Muscle of arm (tissue), 1 donor: ENCODE measurements at regions not wholly inside any gene's neighbourhood (a gene's known extent, or its start where the extent isn't known, plus 50 kb on each side); places are given as distances from the start of the nearest gene placed in this dataset.

ENCODE experiments used
- DNase-seq: peaks from one replicate; pipeline ENCODE4 v3.0.0-alpha.2; 2013

DNA sequence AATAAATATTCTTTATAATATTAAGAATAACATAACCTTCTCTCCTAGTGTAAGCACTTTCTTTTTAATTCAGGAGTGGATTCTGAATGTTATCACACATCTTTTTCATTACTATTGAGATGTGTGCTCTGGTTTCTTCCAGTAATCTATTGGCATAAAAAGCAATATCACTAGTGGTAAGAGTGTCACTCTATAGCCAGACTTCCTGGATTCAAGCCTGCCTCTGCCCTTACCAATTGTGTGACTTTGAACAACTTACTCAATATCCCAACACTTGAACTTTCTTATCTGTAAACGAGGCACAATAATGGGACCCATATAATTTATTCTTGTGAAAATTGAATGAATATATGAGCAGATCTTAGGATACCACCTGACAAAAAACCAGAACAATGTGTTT, 71.0 kb downstream of the SEM1 start:
- DNase-seq, result no peak

DNA sequence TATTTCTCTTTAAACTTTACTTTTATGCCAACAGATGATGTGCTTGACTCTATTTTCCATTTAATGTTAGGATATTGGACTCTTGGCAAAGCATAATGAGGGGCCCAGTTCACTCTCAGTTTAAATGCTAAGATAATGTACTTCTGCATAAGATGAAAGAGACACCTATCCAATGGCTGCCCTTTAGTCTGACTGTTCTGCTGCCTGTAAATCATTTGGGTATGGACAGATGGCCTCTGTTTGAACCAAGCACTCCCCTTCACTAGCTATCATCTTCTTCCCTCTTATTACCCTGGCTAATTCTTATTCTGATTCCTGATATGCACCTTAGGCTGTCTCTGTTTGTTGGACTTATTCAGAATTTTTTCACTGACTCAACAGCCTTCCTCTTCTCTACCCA, 72.1 kb downstream of the SEM1 start:
- no peak for DNase-seq

DNA sequence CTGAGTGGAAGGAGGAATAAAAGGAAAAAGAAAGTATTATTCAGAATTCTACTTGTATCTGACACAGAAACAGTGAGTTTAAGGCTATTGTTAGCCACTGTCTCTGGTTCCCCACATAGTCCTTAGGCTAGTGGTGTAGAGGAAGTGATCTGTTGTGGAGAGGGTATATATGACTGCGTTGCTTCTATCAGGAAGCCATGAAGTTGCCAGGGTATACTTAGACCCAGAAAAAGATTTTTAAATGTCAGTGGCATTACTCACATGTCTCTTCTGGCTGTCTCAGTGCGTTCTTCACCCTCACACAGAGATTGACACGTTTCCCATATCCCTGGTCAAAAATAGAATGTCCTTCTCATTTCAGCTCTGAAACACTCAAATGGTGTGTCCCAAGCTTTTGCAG, 72.7 kb downstream of the SEM1 start:
- DNase-seq, result no peak

DNA sequence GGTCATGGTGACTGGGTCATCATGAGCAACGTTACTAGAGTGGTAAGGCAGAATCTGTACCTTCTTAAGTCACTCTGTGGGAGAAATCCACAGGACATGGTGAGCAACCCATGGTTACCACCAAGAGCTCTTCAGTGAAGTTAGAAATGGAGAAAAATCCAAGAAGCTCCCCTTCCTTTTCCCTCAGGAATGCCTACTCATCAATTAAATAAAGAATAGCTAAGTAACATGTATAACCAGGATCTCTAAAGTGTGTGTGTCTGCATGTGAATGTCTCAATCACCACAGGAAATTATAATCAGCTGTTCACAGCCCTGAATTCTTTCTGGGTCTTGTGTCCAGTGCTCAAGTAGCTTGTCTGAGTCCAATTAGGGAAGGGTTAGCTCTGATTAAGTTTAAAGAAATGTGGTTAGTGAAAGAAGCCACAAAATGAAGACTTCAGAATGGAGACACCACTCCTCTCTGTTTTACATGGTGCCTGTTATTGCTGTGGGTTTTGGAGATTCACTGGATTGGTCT, 73.2 kb downstream of the SEM1 start:
- DNase-seq, result no peak

DNA sequence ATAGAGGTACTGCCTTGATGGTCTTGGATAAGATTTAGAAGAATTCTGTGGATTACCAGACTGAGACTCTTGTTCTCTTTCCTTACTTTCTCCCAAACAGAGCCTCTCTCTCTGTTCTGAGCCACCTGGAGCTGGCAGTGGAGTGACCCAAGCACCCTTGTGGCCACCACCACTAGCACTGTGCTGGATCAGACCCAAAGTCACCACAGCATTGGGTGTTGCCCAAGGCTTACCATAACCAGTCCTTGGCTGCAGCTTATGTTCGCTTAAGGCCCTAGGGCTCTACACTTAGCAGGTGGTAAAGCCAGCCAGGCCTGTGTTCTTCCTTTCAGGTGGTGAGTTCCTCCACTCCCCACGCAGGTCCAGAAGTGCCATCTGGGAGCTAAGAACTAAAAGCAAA, 79.8 kb downstream of the SEM1 start:
- DNase-seq, result no peak

DNA sequence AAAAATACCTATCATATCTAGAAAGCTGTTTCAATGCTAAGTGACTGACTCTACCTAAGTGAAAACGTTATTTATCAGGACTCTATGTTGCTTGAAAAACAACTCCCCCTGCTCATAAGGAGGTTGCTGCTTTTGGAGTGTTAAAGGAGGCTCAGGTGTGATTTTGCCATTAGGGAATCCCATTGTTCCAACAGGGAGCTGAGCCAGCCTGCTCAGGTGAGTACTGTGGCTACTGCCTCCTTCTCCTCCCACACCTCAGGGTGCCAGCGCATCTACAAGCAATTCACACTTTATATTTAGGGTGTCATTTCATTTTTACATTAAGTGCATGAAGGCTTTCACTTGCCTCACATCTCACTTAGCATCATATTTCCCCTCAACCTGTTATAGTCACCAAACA, 84.7 kb downstream of the SEM1 start:
- DNase-seq, result no peak

DNA sequence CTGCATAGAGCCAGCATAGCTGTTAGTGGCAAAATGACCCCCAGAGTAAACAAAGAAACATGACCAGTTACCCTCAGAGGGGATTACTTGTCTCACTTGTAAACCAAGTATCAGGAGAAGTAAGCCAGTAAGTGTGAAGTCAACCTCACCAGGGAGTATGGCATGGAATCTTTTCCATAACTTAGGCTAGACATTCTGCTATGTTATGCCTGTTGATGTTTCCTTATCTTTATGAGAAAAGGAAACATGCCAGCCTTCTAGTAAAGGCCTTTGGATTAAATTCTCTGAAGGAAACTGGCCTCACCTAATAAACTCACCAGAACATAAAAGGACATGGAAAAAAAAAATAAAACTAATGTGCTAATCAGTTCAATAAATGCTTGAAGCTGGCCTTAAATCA, 87.7 kb downstream of the SEM1 start:
- no peak for DNase-seq

DNA sequence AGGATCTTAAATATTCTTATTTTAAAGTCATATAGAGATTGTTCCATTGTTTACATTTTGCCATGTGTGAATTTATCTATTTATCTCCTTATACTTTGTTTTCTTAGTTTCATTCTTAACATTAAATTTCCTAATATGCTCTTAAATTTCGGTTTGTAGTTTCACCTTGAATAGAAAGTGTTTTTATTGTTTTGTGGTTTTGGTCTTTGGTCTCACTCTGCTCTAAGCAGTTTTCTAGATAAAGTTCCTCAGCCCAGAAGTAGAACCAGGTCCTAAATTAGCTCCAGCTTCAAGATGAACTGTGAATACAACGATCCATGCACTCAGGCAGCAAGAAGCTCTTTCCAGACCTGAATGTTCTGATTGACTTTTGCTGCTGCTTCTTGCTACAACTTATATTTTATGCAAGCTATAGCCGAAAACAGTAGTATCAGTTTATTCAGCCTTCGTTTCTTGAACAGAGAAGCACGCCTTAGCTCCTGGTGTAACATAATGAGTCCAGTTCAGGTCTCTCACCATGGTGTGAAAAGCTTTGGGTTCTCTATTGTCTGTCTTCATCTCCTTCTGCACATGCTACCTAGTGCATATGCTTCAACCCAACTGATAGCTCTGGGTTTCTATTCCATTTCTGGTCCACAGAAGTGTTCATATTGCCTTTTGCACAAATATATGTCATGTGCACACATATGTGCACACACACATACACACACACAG, 95.3 kb downstream of the SEM1 start:
- DNase-seq, result no peak

DNA sequence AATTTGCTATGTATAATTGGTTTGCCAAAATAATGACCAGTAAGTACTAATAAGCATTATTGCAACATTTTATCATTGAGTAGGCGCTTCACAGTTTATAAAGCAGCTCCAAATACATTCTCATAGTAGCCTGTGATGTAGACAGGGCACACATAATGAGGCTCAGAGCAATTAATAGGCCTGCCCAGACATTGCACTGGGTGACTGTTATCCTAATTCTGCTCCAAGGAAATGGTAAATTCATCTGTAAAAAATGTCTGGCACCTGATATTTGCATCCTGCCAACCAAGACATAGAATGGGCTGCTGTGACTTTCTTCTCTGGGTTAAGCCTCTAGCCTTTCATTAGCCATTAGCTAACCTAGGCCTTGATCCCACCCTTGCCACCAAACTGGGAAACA, 97.6 kb downstream of the SEM1 start:
- no peak for DNase-seq

DNA sequence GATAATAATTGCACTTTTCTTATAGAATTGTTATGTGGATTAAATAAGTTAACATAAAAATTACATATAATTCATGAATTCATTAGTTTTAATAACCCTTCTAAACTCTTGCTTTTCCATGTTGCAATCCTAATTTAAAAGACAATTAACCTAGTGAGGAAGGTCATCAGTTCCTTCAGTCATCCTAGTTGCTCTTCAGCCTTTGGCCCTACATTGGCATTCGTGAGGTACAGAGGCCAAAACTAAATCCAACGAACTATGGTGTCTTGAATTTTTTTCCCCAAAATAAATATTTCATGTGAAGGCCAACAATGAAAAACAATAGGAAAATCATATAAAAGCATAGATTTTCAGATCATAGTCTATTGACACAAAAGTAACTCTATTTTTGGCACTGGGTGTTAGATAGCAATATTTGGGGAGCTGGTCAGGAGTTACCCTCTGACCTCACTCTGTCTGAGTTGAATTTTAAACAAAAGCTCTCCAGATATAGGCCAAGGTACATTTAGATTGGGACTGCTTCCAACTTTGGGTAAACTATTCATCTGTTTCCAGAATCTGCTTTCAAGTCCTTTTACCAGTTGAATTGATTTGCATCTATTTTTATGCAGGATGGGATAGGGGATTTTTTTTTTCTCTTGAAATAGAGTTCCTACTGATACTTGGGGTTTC, 104.5 kb downstream of the SEM1 start:
- DNase-seq, result no peak

DNA sequence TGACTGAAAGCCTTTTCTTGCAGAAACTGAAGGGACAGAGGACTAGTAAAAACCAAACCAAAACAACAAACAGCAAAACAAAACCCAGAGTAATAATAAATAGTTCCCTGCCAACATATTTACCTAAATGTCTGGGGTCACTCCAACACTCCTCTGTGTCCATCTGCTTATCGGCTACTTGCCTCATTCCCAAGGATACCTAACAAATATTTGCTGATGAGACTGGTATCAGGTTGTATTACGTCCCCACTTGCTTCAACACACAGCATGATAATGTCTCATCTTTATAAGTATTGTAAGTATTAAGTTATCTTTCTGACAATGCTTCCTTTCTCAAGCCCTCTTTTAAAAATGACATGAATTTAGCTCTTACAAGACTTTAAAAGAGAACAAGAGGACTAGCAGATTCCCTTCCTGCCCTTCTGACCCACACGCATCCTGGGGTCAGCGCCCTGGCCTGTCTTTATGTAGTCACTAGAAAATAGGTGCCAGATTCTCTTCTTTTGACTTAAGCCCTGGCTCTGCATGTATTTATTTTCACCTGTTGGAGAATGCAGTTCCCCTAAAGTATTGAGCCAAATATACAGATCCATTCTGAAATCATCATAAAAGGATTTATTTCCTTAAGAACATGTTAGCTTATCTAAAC, 110.2 kb downstream of the SEM1 start:
- DNase-seq, result no peak

DNA sequence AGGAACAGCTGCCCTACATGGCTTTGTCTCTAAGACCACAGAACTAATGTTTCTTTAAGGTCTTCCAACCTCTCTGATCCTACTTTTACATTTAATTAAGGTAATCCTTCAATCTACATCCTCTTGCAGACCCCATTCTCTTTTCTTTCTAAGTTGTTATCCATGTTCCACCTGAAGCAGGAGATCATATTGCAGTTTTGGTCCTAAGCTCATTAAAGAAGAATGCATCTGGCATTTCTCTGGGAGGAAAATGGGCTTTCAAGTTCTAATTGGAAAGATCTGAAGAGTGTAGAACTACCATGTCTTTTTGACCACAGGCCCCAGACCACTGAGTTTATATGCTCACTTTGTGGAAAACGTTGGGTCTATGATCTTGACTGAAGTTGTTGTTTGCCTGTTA, 111.2 kb downstream of the SEM1 start:
- no peak for DNase-seq

DNA sequence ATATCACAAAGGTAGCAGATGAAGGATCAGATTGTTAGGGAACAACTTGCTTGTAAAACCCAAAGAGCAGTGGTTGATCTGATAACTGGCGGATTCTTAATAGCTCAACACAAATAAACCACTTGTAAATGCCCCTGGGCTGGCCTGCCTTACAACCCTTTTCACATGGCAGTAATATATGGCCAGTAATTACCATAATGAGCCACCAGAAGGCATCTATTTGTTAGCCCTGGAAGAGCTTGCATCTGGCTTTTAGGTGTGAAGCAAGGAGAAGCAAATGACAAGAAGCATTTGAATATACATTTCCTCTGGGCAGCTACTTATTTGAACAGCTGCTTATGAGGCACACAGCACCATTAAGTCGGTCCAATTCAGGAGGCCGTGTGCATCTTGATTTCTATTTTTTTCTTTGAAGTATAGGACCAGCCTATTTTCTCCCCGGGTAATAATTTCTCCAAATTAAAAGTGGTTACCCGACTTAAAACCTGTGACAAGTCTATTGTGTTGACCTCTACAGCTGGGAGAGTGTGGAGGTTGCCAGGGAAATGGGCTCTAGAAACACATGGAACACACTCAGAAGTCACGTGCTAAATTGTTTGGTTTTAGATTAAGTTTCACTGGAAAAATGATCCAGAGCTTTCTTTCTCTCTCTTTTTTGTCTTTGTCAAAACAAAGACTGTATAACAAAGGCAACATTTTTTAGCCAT, 113.4 kb downstream of the SEM1 start:
- DNase-seq, result no peak

DNA sequence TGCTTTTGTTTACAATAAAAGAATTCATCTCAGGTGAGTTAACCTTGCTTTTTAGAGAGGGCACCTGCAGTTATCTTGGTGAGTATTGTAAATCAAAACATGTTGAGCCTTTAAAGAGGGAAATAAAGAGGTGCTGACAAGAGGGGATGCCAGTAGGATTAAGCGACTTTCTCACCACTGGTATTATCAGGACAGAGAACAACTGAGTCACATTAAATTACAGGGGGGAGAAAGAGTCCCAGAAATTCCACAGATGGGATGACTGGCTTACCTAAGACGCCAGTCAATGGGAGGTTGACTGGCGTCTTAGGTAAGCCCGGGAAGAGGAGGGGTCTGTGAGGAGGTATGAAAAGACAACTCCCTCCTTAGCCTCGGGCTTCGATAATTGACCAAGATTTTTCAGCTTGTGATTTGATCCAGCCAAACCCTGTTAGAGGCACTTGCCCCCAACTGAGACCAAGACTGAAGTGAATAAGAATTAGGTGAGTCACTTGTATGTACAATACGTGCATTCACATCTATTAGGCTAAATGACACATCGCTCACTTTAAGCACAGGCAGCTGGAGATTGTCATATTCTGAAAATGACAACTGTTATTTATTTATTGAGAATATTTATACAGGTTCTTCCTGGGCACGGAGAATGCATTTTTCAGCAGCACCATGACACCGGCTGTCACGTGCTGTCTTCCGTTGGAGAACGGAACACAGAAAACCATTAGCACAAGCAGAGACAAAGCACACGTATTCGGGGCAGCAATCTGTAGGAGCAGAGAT, 117.6 kb downstream of the SEM1 start:
- no peak for DNase-seq

DNA sequence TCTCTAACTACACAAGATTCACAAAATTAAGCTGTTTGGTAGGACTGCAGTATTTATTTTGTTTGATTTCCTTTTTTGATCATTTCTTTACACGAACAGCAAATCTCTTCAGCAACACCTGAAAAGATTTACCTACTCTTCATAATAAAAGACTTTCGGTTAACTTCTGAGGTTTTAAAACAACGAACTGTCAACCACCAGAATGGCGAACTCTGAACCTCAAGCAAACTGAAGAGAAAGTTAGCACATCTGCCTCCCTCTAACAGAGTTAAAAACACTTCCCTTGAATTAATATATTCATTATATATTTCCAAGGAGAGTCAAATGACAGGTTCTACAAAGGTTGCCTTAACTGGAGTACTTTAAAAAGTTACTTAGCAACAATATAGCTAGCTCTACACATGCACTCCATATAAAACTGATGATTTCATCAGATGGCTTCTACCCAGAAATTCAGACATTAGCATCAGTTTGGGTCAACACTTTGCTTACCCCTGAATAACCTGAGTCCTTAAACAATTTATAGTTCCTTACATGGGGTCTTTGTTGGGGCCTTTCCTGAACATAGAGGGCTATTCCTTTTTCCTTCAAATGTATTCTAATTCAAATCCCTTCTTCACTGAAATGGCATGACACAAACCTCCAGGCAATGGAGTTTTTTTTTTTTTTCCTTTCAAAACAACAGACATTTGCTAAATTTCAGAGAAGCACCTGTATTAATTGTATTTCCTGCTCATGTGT, 118.3 kb downstream of the SEM1 start:
- no peak for DNase-seq

DNA sequence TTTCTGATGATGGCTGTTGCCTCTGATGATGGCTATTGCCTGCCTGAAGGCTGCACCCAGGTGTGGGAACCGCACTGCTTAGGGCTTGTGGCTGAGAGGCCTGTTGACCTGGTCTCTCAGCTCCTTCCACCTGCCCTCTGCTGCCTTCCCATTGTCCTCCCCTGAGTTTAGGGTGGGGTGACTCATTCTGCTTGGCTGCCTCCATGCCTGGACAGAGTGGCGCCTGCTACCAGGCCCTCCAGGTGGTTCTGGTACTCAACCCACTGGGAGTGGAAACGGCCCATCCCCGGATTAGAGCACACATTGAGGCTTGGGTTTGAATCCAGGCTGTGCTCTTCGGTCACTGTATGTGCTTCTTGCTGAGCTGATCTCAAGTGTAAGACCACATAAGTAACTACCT, 120.6 kb downstream of the SEM1 start:
- DNase-seq, result no peak

DNA sequence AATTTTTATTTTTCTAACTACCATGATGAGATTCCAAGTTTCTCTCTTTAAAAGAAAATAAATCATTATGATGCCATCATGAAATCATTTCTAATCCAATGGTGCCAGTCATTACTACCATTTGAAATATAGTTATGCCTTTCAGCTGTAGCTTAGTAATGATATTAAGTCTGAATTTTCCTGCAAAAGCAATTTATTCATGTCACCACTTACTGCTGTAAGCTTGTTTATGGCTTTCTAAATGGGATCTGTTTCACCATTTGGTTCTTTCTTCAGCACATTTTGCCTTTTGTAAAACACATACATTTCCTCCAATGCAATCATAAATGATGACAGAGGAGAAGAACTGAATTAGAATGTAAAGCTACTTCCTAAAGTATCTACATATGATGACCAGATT, 130.5 kb downstream of the SEM1 start:
- no peak for DNase-seq

DNA sequence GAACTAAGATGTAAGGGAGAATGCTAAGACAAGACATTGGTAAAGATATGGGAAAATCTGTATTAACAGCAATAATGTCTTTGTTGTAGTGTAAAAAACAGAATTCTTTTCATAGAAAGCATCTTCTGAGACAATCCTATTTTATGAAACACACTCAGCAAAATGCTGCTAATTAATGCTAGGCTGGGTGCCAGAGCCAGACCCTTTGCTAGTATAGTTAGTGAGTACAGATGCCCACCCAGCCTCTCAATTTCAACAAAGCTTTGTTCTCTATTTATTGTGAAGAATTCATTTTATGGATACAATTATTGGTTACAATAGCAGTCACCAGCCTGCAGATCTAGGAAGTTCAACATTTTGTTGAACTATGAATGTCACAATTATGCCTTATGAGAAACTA, 131.0 kb downstream of the SEM1 start:
- no peak for DNase-seq

DNA sequence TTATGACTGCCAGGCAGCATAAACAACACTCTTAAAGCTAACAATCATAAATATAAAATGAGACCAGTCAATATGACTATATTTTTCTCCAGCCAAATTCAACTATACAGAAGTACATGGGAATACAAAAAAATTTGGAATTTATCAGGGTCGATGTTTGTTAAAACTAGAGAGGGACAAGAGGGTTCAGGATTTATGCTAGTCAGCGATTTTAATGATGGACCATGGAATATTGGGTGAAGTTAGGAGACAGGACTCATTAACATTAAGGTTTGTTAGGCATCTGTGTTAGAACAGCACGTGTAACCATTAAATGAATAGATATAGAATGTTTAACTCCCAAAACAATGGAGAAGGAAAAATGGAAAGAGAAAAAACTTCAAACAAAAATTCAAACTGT, 146.2 kb downstream of the SEM1 start:
- DNase-seq, result no peak

DNA sequence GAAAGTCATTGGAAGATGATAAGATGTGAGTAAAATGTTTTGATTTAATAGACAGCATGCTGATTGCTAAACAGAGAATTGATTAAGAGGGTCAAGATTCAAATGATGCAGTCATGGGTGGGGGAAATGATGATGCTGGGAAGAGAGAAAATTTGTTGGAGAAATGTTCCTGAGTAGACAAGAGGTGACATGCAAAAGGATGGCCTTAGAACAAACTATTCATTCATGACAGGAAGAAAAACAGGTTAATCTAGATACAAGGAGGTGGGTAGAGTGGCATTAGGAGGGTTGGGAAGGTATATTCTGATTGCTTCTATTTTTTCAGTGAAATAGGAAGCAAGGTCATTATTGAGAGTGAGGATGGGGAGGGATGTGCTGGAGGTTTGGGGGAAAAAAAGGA, 146.7 kb downstream of the SEM1 start:
- no peak for DNase-seq

DNA sequence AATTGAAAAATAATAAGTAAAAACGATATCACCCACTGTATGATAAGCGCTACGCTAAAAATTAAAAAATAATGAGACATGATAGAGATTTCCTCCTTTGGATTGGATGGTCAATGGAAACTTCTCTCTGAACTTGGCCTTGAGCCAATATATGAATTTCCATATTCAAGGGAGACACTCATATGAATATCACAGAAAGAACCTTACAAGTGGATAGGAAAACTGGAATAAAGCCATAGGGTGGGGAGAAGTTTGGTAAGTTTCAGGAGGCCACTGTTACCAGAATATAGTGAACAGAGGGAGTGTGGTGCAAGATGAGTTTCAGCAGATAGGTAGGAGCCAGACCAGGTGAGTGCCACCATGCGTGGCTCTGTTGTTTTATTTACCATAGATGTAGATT, 147.2 kb downstream of the SEM1 start:
- DNase-seq, result no peak
